ENCODE measurements at regions not wholly inside any gene's neighbourhood (a gene's known extent, or its start where the extent isn't known, plus 50 kb on each side); places are given as distances from the start of the nearest gene placed in this dataset.
A peak's percentile ranks its signal among the peaks of the same experiment; 100 is the strongest.

GRCh38 chr15:69735121-69735520 is 282.5 kb downstream of the RPLP1 start:
- no peak for DNase-seq (ENCODE audit: low read depth in 2 of 2)

GRCh38 chr15:69736161-69736560 is 283.5 kb downstream of the RPLP1 start:
- DNase-seq (ENCODE audit: low read depth in 2 of 2), result no peak

DNA sequence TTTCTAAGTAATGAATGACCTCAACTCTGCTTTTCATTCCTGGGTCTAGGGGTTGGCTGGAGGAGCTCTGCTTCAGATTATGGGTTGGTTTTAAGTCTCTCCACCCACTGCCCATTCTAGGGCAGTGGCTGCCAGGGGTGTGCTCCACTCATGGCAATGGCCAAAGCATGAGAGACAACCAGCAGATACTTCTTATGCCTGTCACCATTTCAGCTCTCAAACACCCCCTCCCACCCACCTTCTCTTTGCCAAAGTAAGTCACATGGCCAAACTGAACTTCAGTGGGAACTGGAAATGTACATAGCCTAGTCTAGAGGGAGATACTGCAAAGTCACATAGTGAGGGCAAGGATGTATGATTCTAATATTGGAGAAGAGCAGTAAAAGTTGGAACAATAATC is 285.3 kb downstream of the RPLP1 start:
- DNase-seq (ENCODE audit: low read depth in 2 of 2), result no peak

GRCh38 chr15:69740684-69741083 is 288.1 kb downstream of the RPLP1 start:
- no peak for DNase-seq (ENCODE audit: low read depth in 2 of 2)

GRCh38 chr15:69742361-69742760 is 289.7 kb downstream of the RPLP1 start:
- DNase-seq (ENCODE audit: low read depth in 2 of 2), result no peak

DNA sequence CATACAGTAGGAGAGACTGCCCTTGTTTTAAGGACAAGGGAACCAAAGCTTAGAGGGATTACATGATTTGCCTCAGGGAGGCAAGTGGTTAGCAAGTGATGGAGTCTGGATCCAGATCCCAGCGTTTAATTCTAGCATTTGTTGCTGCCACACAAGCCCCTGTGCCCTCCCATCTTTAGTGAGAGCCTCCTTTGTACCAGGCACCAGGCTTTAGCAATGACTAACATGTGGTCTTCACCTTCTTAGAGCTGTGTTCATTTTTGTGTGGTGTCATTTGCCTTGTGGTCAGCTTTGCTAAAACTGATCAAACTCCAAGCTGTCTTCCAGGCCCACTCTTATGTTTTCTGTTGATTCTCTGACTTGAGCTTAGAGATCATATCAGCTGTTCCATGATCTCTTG is 290.5 kb downstream of the RPLP1 start:
- no peak for DNase-seq (ENCODE audit: low read depth in 2 of 2)

DNA sequence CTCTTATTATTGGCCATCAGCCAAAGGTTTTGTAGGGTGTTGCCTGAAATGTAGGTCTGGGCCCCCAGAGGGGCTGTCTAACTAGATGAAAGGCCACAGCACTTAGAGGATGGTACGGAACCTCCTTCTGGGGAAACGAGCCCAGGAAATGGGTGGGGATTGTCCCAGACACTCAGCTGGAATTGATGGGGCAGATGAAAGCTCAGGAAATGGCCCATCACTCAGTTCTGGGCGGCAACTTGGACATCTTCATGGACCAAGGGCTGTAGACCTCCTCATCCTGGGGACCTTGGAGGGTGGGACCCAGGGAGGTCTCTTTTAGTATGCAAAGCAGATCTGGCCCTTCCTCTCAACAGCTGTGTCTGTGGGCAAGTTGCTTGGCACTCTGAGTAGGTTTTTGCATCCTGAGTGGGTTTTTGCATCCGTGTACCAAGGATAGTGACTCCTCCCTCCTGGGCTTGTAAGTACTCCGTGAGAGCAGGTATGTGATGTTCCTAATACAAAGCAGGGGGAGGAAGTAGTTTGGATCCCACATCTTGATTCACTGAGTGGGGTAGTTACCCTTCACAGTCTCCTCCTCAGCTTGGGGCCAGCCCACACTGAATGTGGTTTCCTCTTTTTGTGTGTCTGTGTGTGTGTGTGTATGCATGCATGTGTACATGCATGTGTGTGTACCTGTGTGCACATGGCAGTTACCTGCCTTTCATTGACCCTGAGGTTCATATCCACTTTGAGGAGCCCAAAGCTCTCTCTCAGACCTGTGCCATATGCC is 292.0 kb downstream of the RPLP1 start:
- DNase-seq (ENCODE audit: low read depth in 2 of 2), result no peak

- no peak for DNase-seq (ENCODE audit: low read depth in 2 of 2)
These were observed 294.6 kb downstream of the RPLP1 start for GRCh38 chr15:69747193-69747592.

- no peak for DNase-seq (ENCODE audit: low read depth in 2 of 2)
These were observed 295.5 kb downstream of the RPLP1 start for GRCh38 chr15:69748131-69748530.

- peak in 1 of 2 donors; percentile 8 for DNase-seq (ENCODE audit: low read depth in 2 of 2)
These were observed 296.1 kb downstream of the RPLP1 start for GRCh38 chr15:69748576-69749185.

DNA sequence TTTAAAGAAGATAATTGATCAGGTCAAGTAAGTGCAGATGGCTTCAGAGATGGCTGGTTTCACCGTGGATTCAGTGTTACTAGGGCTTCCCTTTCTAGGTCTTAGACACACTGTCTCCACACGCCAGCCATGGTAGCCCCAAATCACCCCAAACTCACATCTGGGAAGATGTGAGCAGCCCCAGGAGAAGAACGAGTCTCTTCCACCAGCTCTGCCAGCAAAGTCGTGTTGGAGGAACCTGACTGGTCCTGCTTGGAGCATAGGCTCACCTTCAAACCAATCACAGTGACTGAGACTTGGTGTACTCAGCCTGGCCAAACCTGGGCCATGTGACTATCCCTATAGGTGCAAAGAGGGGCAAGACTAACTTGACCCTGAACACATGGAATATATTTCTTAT is 296.7 kb downstream of the RPLP1 start:
- no peak for DNase-seq (ENCODE audit: low read depth in 2 of 2)

GRCh38 chr15:69749797-69750196 is 297.2 kb downstream of the RPLP1 start:
- DNase-seq (ENCODE audit: low read depth in 2 of 2), result no peak

- DNase-seq (ENCODE audit: low read depth in 2 of 2), result no peak
These were observed 297.6 kb downstream of the RPLP1 start for GRCh38 chr15:69750253-69750652.

GRCh38 chr15:69751147-69751546 is 298.5 kb downstream of the RPLP1 start:
- DNase-seq (ENCODE audit: low read depth in 2 of 2), result no peak

DNA sequence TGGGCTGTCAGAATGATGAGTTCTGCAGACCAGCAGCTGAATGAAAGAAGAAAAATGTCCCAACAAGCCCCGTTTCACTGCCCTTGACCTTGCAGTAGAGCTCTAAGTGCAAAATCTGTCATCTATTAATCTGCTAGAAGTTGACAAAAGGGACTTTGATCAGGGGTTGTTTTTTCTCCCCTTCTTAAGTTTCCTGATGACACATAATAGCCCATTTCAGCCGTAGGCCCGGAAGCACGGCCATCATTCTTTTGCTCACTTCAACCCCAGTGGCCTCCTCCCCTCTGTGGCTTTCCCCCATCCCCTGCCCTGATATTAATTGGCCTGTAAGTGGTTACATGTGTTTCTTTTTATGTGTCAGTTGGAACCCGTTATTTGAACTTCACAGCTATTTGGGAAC is 298.9 kb downstream of the RPLP1 start:
- peak in 1 of 2 donors; percentile 17 for DNase-seq (ENCODE audit: low read depth in 2 of 2)

GRCh38 chr15:69753867-69754266 is 301.2 kb downstream of the RPLP1 start:
- DNase-seq (ENCODE audit: low read depth in 2 of 2), result no peak

GRCh38 chr15:69754313-69754712 is 301.7 kb downstream of the RPLP1 start:
- DNase-seq (ENCODE audit: low read depth in 2 of 2), result no peak

GRCh38 chr15:69755551-69756310 is 303.1 kb downstream of the RPLP1 start:
- DNase-seq (ENCODE audit: low read depth in 2 of 2), result no peak

DNA sequence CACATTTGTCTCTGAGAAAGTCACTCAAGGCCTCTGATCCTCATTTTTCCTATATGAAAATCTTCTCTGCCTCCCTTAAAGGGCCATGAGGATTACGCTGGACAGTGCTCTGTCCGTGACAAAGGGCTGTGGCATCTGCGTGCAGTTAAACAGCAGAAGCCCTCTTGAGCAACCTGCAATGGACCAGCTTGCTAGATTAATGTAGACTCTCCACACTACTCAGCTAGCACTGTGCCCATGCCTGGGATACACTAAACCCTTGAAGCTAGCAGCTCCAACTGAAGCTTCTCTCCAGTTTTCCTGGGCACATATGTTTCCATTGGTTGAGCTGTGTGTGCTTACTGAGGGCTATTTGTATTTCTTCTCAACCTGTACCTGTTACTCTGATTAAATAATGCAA is 303.8 kb downstream of the RPLP1 start:
- no peak for DNase-seq (ENCODE audit: low read depth in 2 of 2)

DNA sequence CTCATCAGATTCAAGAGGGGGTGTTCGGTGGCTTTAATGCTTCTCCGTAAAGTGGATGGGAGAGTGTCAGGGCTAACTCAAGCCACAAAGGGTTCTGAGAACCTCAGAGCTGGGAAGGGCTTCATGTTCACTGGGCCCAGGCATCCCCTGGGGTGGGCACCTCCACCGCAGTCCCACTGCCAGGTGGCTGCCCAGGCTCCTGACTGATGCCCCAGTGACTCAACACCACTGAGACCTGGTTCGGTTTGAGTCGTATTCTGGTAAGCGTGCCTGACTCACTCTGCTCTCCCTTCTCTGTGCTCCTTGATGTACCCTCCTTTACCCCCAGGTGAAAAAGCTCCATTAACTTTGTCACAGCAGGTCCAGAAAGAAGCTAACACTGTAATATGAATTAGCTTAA is 304.6 kb downstream of the RPLP1 start:
- no peak for DNase-seq (ENCODE audit: low read depth in 2 of 2)

- peak in 1 of 2 donors; percentile 35 for DNase-seq (ENCODE audit: low read depth in 2 of 2)
These were observed 305.7 kb downstream of the RPLP1 start for GRCh38 chr15:69758291-69758771.

All from lung microvascular endothelial cell (primary cell).